ENCODE measurements at regions not wholly inside any gene's neighbourhood (a gene's known extent, or its start where the extent isn't known, plus 50 kb on each side); places are given as distances from the start of the nearest gene placed in this dataset.
"Not testable (repeated sequence)": the region's sequence is repeated elsewhere in the genome, so short reads cannot be mapped to it uniquely, and the experiment has no call there.

- DNase-seq (ENCODE audit: low read depth in 2 of 2), result no peak
Measured at GRCh38 chr4:159655547-159655946, 552.7 kb downstream of the RAPGEF2 start.

GRCh38 chr4:159669094-159669493, 566.2 kb downstream of the RAPGEF2 start:
- no peak for DNase-seq (ENCODE audit: low read depth in 2 of 2)

GRCh38 chr4:159673221-159673620, 570.3 kb downstream of the RAPGEF2 start:
- DNase-seq (ENCODE audit: low read depth in 2 of 2), result no peak

GRCh38 chr4:159674241-159674640, 571.4 kb downstream of the RAPGEF2 start:
- DNase-seq (ENCODE audit: low read depth in 2 of 2), result no peak

GRCh38 chr4:159677521-159677920, 574.6 kb downstream of the RAPGEF2 start:
- no peak for DNase-seq (ENCODE audit: low read depth in 2 of 2)

- DNase-seq (ENCODE audit: low read depth in 2 of 2), result no peak
Measured at GRCh38 chr4:159682996-159683395, 580.1 kb downstream of the RAPGEF2 start.

- no peak for DNase-seq (ENCODE audit: low read depth in 2 of 2)
Measured at GRCh38 chr4:159684061-159684460, 581.2 kb downstream of the RAPGEF2 start.

- no peak for DNase-seq (ENCODE audit: low read depth in 2 of 2)
Measured at GRCh38 chr4:159685340-159686092, 582.6 kb downstream of the RAPGEF2 start.

GRCh38 chr4:159689526-159689925, 586.6 kb downstream of the RAPGEF2 start:
- DNase-seq (ENCODE audit: low read depth in 2 of 2), result no peak

- no peak for DNase-seq (ENCODE audit: low read depth in 2 of 2)
Measured at GRCh38 chr4:159697322-159698283, 594.7 kb downstream of the RAPGEF2 start.

GRCh38 chr4:159698336-159698735, 595.5 kb downstream of the RAPGEF2 start:
- no peak for DNase-seq (ENCODE audit: low read depth in 2 of 2)

GRCh38 chr4:159702200-159702599, 599.3 kb downstream of the RAPGEF2 start:
- no peak for DNase-seq (ENCODE audit: low read depth in 2 of 2)

- DNase-seq (ENCODE audit: low read depth in 2 of 2), result no peak
Measured at GRCh38 chr4:159705334-159705733, 602.5 kb downstream of the RAPGEF2 start.

- no peak for DNase-seq (ENCODE audit: low read depth in 2 of 2)
Measured at GRCh38 chr4:159706704-159707103, 603.8 kb downstream of the RAPGEF2 start.

- not testable (repeated sequence) for DNase-seq (ENCODE audit: low read depth in 2 of 2)
Measured at GRCh38 chr4:159715180-159715579, 612.3 kb downstream of the RAPGEF2 start.

- no peak for DNase-seq (ENCODE audit: low read depth in 2 of 2)
Measured at GRCh38 chr4:159719531-159719930, 616.7 kb downstream of the RAPGEF2 start.

GRCh38 chr4:159722052-159722451, 619.2 kb downstream of the RAPGEF2 start:
- no peak for DNase-seq (ENCODE audit: low read depth in 2 of 2)

- DNase-seq (ENCODE audit: low read depth in 2 of 2), result no peak
Measured at GRCh38 chr4:159722918-159723317, 620.0 kb downstream of the RAPGEF2 start.

- no peak for DNase-seq (ENCODE audit: low read depth in 2 of 2)
Measured at GRCh38 chr4:159723341-159724048, 620.6 kb downstream of the RAPGEF2 start.

- DNase-seq (ENCODE audit: low read depth in 2 of 2), result no peak
Measured at GRCh38 chr4:159725571-159725970, 622.7 kb downstream of the RAPGEF2 start.

GRCh38 chr4:159735281-159736207, 632.7 kb downstream of the RAPGEF2 start:
- DNase-seq (ENCODE audit: low read depth in 2 of 2), result no peak
